ENCODE measurements at regions not wholly inside any gene's neighbourhood (a gene's known extent, or its start where the extent isn't known, plus 50 kb on each side); places are given as distances from the start of the nearest gene placed in this dataset.

GRCh38 chr20:7708782-7709181, 231.5 kb downstream of the HAO1 start:
- Histone ChIP-seq H3K4me1 (ENCODE audit: control insufficient read depth, extremely low read depth, insufficient read depth, low read length) (no peaks in the 10 kb centered on the region), H3K27ac (ENCODE audit: control insufficient read depth, insufficient read depth, low read length) (no peak overlapping the region), H3K4me2 (ENCODE audit: control insufficient read depth, extremely low read depth, insufficient read depth, low read depth, low read length) (no peak overlapping the region), H3K9me3 (ENCODE audit: control insufficient read depth, low read depth, low read length) (no peaks in the 10 kb centered on the region), H2AFZ (ENCODE audit: control insufficient read depth, low read length) (no peak overlapping the region), H4K20me1 (ENCODE audit: control insufficient read depth, extremely low read depth, insufficient read depth, low read length) (no peaks in the 10 kb centered on the region), H3K4me3 (ENCODE audit: control insufficient read depth in 2 of 3, extremely low read depth in 1 of 3, insufficient read depth in 2 of 3, low read depth in 1 of 3, low read length in 3 of 3) (no peak overlapping the region), H3K9me1 (ENCODE audit: control insufficient read depth, extremely low read depth, insufficient read depth, low read length) (no peaks in the 10 kb centered on the region), H3K36me3 (ENCODE audit: control insufficient read depth in 2 of 2, extremely low read depth in 1 of 2, insufficient read depth in 2 of 2, low read length in 2 of 2) (no peaks in the 10 kb centered on the region), H3K27me3 (ENCODE audit: control insufficient read depth, extremely low read depth, insufficient read depth, low read length) (no peaks in the 10 kb centered on the region), H3K9ac (ENCODE audit: control insufficient read depth, extremely low read depth, insufficient read depth, low read length) (no peak overlapping the region), H3K79me2 (ENCODE audit: control insufficient read depth, insufficient read depth, low read length) (no peaks in the 10 kb centered on the region)
- TF ChIP-seq CTCF (optimal IDR thresholded peaks at IDR 0.05 in 1 of 3, IDR thresholded peaks at IDR 0.05 in 1 of 3, conservative IDR thresholded peaks at IDR 0.05 in 1 of 3; ENCODE audit: extremely low read depth in 1 of 3, insufficient read depth in 2 of 3, low read length in 3 of 3) (no peak), EZH2 (IDR thresholded peaks at IDR 0.05; ENCODE audit: low read length) (no peak)
- no peak for FAIRE-seq
- dilution Hi-C loops (cut with MboI; ENCODE audit: extremely low pct_ligation_motif_present, low sequenced_read_pairs), result no loop called here
- no peak for DNase-seq (ENCODE audit: low read depth, low spot score)

GRCh38 chr20:7710440-7710839, 229.8 kb downstream of the HAO1 start:
- FAIRE-seq, result no peak
- dilution Hi-C loops (cut with MboI; ENCODE audit: extremely low pct_ligation_motif_present, low sequenced_read_pairs), result no loop called here
- Histone ChIP-seq H3K4me2 (ENCODE audit: control insufficient read depth, extremely low read depth, insufficient read depth, low read depth, low read length) (no peak overlapping the region), H3K4me3 (ENCODE audit: control insufficient read depth in 2 of 3, extremely low read depth in 1 of 3, insufficient read depth in 2 of 3, low read depth in 1 of 3, low read length in 3 of 3) (no peak overlapping the region), H3K27me3 (ENCODE audit: control insufficient read depth, extremely low read depth, insufficient read depth, low read length) (no peaks in the 10 kb centered on the region), H3K9me1 (ENCODE audit: control insufficient read depth, extremely low read depth, insufficient read depth, low read length) (no peaks in the 10 kb centered on the region), H3K4me1 (ENCODE audit: control insufficient read depth, extremely low read depth, insufficient read depth, low read length) (no peaks in the 10 kb centered on the region), H2AFZ (ENCODE audit: control insufficient read depth, low read length) (no peak overlapping the region), H3K36me3 (ENCODE audit: control insufficient read depth in 2 of 2, extremely low read depth in 1 of 2, insufficient read depth in 2 of 2, low read length in 2 of 2) (no peaks in the 10 kb centered on the region), H4K20me1 (ENCODE audit: control insufficient read depth, extremely low read depth, insufficient read depth, low read length) (no peaks in the 10 kb centered on the region), H3K79me2 (ENCODE audit: control insufficient read depth, insufficient read depth, low read length) (no peaks in the 10 kb centered on the region), H3K27ac (ENCODE audit: control insufficient read depth, insufficient read depth, low read length) (no peak overlapping the region), H3K9me3 (ENCODE audit: control insufficient read depth, low read depth, low read length) (no peaks in the 10 kb centered on the region), H3K9ac (ENCODE audit: control insufficient read depth, extremely low read depth, insufficient read depth, low read length) (no peak overlapping the region)
- DNase-seq (ENCODE audit: low read depth, low spot score), result no peak
- TF ChIP-seq CTCF (optimal IDR thresholded peaks at IDR 0.05 in 1 of 3, IDR thresholded peaks at IDR 0.05 in 1 of 3, conservative IDR thresholded peaks at IDR 0.05 in 1 of 3; ENCODE audit: extremely low read depth in 1 of 3, insufficient read depth in 2 of 3, low read length in 3 of 3), result no peak

Measured in keratinocyte (primary cell).